Right ventricle myocardium inferior (tissue), 1 donor: ENCODE measurements at regions not wholly inside any gene's neighbourhood (a gene's known extent, or its start where the extent isn't known, plus 50 kb on each side); places are given as distances from the start of the nearest gene placed in this dataset.
"Not testable (repeated sequence)": the region's sequence is repeated elsewhere in the genome, so short reads cannot be mapped to it uniquely, and the experiment has no call there.

Source experiments
- ATAC-seq: fragments of 200-7000 bp; cut with Tn5 transposase; one replicate; pipeline ENCODE4 v1.9.1; 2020; ENCODE audit warnings: mild to moderate bottlenecking, moderate library complexity
- DNase-seq: peaks from one replicate; pipeline ENCODE4 v3.0.0; 2021; ENCODE audit errors: missing footprints
- intact Hi-C: fragments of 100-400 bp; cut with DNase I; formaldehyde crosslinking; loops from one replicate; pipeline ENCODE4 v1.11.0; 2022
- donor health status: DM: no; HTN: yes; CAD: no; lungs with severe emphysema.

GRCh38 chr12:94864987-94865386 lies 138.5 kb downstream of the NDUFA12 start:
- ATAC-seq (no peak), DNase-seq (no peak)
- intact Hi-C loops = no loop called here

- ATAC-seq (no peak), DNase-seq (no peak)
- intact Hi-C loops = no loop called here
Observed at GRCh38 chr12:94863321-94864035, 140.0 kb downstream of the NDUFA12 start.

- intact Hi-C loops = no loop called here
- DNase-seq (no peak), ATAC-seq (no peak)
Observed at GRCh38 chr12:94862421-94862820, 141.1 kb downstream of the NDUFA12 start.

GRCh38 chr12:94856324-94856723 lies 147.2 kb downstream of the NDUFA12 start:
- ATAC-seq = no peak
- intact Hi-C loops = no loop called here
- no peak for DNase-seq

GRCh38 chr12:94855853-94856252 lies 147.6 kb downstream of the NDUFA12 start:
- ATAC-seq (no peak), DNase-seq (no peak)
- intact Hi-C loops = no loop called here

GRCh38 chr12:94851396-94852028 lies 152.0 kb downstream of the NDUFA12 start:
- intact Hi-C loops = no loop called here
- ATAC-seq (no peak), DNase-seq (no peak)

GRCh38 chr12:94849411-94849976 lies 154.0 kb downstream of the NDUFA12 start:
- DNase-seq = no peak
- ATAC-seq = no peak
- intact Hi-C loops = no loop called here

- ATAC-seq = no peak
- intact Hi-C loops = no loop called here
- DNase-seq = no peak
Observed at GRCh38 chr12:94848966-94849365, 154.5 kb downstream of the NDUFA12 start.

- ATAC-seq (no peak), DNase-seq (no peak)
- intact Hi-C loops = no loop called here
Observed at GRCh38 chr12:94845110-94845509, 158.4 kb downstream of the NDUFA12 start.

- ATAC-seq (no peak), DNase-seq (no peak)
- intact Hi-C loops = no loop called here
Observed at GRCh38 chr12:94844452-94844851, 159.0 kb downstream of the NDUFA12 start.

GRCh38 chr12:94841904-94842610 lies 161.4 kb downstream of the NDUFA12 start:
- DNase-seq (no peak), ATAC-seq (no peak)
- intact Hi-C loops = no loop called here

GRCh38 chr12:94841177-94841576 lies 162.3 kb downstream of the NDUFA12 start:
- intact Hi-C loops = no loop called here
- no peak for DNase-seq
- ATAC-seq = no peak

- ATAC-seq (no peak), DNase-seq (no peak)
- intact Hi-C loops = no loop called here
Observed at GRCh38 chr12:94839347-94839746, 164.2 kb downstream of the NDUFA12 start.

- intact Hi-C loops, DNase-seq, ATAC-seq: not testable (repeated sequence)
Observed at GRCh38 chr12:94836952-94837670, 166.4 kb downstream of the NDUFA12 start.

GRCh38 chr12:94834036-94834625 lies 169.4 kb downstream of the NDUFA12 start:
- no peak for ATAC-seq
- intact Hi-C loops = no loop called here
- DNase-seq = no peak

GRCh38 chr12:94832780-94833681 lies 170.5 kb downstream of the NDUFA12 start:
- ATAC-seq (peak; percentile 37), DNase-seq (no peak)
- intact Hi-C loops = no loop called here

- ATAC-seq (no peak), DNase-seq (no peak)
- intact Hi-C loops = no loop called here
Observed at GRCh38 chr12:94832105-94832504, 171.4 kb downstream of the NDUFA12 start.
